Lower leg skin (tissue), 4 donors: ENCODE measurements at regions not wholly inside any gene's neighbourhood (a gene's known extent, or its start where the extent isn't known, plus 50 kb on each side); places are given as distances from the start of the nearest gene placed in this dataset.

Experiments used
- DNase-seq, 2 donors: peaks; one replicate each; pipeline ENCODE4 v3.0.0-alpha.2; 2019; ENCODE audit warnings: low spot score in 2 of 2
- H3K4me3 ChIP-seq: fragments of 200-600 bp; sonication (generic); 2 replicates; pipeline ENCODE4 v1.5.1; 2017; ENCODE audit warnings: mild to moderate bottlenecking, low read depth; ENCODE audit not compliant: poor library complexity, severe bottlenecking
- POLR2A ChIP-seq, 2 donors: fragments of 450-650 bp; IDR thresholded peaks; one replicate each; pipeline ENCODE4 v1.6.1; 2016 to 2017; ENCODE audit warnings: antibody characterized with exemption in 2 of 2, mild to moderate bottlenecking in 1 of 2, moderate library complexity in 1 of 2
- WGBS, 2 donors: methylation state at CpG; one replicate each; pipeline ENCODE4 v1.1.5; 2018; 5-methylcytosine and 5-hydroxymethylcytosine counted together
- intact Hi-C: fragments of 100-400 bp; cut with DNase I; formaldehyde crosslinking; loops from one replicate; pipeline ENCODE4 v1.15.0; 2023; ENCODE audit warnings: low total_unique reads
- TF ChIP-seq, protein P1 (sequence below), 3 donors: fragments of 450-650 bp; IDR thresholded peaks; one replicate each; pipeline ENCODE4 v1.5.1; 2016; ENCODE audit warnings: antibody characterized with exemption in 3 of 3, mild to moderate bottlenecking in 3 of 3, moderate library complexity in 2 of 3

GRCh38 chr17:33819539-33819938, 435.5 kb upstream of the CCL2 start:
- no peak overlapping the region for H3K4me3 ChIP-seq
- intact Hi-C loops: no loop called here
- TF ChIP-seq POLR2A (IDR thresholded peaks at IDR 0.05): no peak
- TF ChIP-seq, protein P1, sequence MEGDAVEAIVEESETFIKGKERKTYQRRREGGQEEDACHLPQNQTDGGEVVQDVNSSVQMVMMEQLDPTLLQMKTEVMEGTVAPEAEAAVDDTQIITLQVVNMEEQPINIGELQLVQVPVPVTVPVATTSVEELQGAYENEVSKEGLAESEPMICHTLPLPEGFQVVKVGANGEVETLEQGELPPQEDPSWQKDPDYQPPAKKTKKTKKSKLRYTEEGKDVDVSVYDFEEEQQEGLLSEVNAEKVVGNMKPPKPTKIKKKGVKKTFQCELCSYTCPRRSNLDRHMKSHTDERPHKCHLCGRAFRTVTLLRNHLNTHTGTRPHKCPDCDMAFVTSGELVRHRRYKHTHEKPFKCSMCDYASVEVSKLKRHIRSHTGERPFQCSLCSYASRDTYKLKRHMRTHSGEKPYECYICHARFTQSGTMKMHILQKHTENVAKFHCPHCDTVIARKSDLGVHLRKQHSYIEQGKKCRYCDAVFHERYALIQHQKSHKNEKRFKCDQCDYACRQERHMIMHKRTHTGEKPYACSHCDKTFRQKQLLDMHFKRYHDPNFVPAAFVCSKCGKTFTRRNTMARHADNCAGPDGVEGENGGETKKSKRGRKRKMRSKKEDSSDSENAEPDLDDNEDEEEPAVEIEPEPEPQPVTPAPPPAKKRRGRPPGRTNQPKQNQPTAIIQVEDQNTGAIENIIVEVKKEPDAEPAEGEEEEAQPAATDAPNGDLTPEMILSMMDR (IDR thresholded peaks at IDR 0.05): no peak
- no peak for DNase-seq
- WGBS, 2 donors: 78 to 91% methylated on average over 4 of the region's 4 CpGs

- intact Hi-C loops: no loop called here
- DNase-seq: no peak
- H3K4me3 ChIP-seq: no peak overlapping the region
- WGBS, 2 donors: 44 to 52% methylated on average over 2 of the region's 2 CpGs
- TF ChIP-seq POLR2A (IDR thresholded peaks at IDR 0.05): no peak
- TF ChIP-seq, protein P1 (IDR thresholded peaks at IDR 0.05): no peak
Observed at GRCh38 chr17:33832262-33832661, 422.8 kb upstream of the CCL2 start.

DNA sequence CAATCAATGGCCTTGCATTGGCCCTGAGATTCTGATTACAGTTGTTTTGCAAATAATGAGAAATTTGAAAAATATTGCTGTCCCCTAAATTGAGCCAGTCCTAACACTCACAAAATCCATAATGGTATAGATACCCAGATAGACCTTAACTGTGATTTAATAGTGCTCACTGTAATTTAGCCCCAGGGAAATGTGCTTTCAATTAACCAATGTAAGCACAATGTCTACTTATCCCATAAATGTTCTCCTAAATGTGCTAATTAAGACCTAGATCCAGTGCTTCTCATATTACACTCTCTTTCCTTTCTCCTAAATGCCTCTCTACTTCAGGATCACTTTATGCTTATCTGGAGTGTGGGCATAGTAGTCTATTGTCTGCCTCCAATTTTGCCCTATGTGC, 417.8 kb upstream of the CCL2 start:
- no peak overlapping the region for H3K4me3 ChIP-seq
- DNase-seq: no peak
- no peak for TF ChIP-seq POLR2A (IDR thresholded peaks at IDR 0.05)
- TF ChIP-seq, protein P1 (IDR thresholded peaks at IDR 0.05): no peak
- intact Hi-C loops: no loop called here

- intact Hi-C loops: no loop called here
- TF ChIP-seq POLR2A (IDR thresholded peaks at IDR 0.05): no peak
- TF ChIP-seq, protein P1 (IDR thresholded peaks at IDR 0.05): no peak
- no peak for DNase-seq
- H3K4me3 ChIP-seq: no peak overlapping the region
- WGBS, 2 donors: 76 to 80% methylated on average over 2 of the region's 2 CpGs
Observed at GRCh38 chr17:33838281-33838680, 416.8 kb upstream of the CCL2 start.

DNA sequence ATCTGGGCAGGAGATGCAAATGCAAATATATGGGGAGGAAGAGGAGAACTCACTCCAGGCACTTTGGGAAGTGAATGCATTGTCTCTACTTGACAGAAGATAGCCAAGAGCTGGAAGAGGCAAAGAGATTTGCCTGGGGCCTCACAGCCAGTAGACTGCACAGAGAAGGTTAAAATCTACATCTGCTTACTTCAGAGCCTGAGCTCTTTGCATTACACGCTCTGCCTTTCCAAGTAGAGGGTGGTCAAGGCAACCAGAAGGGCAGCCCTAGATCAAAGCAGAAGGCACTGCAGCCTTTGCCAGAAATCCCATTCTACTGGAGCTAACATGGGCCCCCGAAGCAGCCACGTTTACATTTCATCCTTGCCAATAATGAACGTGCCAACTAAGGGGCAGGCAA, 407.2 kb upstream of the CCL2 start:
- no peak for TF ChIP-seq POLR2A (IDR thresholded peaks at IDR 0.05)
- TF ChIP-seq, protein P1 (IDR thresholded peaks at IDR 0.05): no peak
- WGBS, 2 donors: 20 to 21% methylated on average over 4 of the region's 4 CpGs
- no peak for DNase-seq
- intact Hi-C loops: no loop called here
- H3K4me3 ChIP-seq: no peak overlapping the region

- 50 to 59% methylated on average over 3 of the region's 3 CpGs for WGBS, 2 donors
- no peak for DNase-seq
- TF ChIP-seq, protein P1 (IDR thresholded peaks at IDR 0.05): no peak
- no peak for TF ChIP-seq POLR2A (IDR thresholded peaks at IDR 0.05)
- intact Hi-C loops: no loop called here
- no peak overlapping the region for H3K4me3 ChIP-seq
Observed at GRCh38 chr17:33848433-33848832, 406.7 kb upstream of the CCL2 start.
